PC-9 (cell line): ENCODE measurements at regions not wholly inside any gene's neighbourhood (a gene's known extent, or its start where the extent isn't known, plus 50 kb on each side); places are given as distances from the start of the nearest gene placed in this dataset.

Experiments used
- EZH2 ChIP-seq: fragments of 200-600 bp; sonication (generic); IDR thresholded peaks from 2 replicates; pipeline ENCODE4 v1.8.0; 2017; ENCODE audit warnings: antibody characterized with exemption, low read depth
- TF ChIP-seq, protein P1 (sequence below): fragments of 200-600 bp; sonication (generic); conservative IDR thresholded peaks from 2 replicates; pipeline ENCODE4 v1.6.1; 2017; ENCODE audit warnings: mixed run types, antibody characterized with exemption, mild to moderate bottlenecking, moderate library complexity

DNA sequence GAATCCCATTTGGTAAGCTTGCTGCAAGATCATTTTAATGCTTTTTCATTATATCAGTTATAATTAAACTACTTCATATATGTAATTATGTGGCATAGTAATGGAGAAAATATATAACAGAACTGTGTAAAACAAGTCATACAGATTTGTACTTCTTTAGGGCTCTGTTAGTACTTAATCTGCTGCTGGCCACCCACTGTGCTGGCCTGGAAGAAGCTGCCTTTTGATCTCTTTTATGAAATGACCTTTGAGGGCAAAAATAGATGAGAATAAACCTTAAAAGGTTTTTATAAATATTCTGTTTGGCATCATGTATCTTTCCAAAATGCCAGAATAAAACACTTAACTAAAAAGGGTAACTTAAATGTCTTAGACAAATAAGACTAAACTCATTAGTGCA is 262.9 kb downstream of the ZIC1 start:
- TF ChIP-seq, protein P1, sequence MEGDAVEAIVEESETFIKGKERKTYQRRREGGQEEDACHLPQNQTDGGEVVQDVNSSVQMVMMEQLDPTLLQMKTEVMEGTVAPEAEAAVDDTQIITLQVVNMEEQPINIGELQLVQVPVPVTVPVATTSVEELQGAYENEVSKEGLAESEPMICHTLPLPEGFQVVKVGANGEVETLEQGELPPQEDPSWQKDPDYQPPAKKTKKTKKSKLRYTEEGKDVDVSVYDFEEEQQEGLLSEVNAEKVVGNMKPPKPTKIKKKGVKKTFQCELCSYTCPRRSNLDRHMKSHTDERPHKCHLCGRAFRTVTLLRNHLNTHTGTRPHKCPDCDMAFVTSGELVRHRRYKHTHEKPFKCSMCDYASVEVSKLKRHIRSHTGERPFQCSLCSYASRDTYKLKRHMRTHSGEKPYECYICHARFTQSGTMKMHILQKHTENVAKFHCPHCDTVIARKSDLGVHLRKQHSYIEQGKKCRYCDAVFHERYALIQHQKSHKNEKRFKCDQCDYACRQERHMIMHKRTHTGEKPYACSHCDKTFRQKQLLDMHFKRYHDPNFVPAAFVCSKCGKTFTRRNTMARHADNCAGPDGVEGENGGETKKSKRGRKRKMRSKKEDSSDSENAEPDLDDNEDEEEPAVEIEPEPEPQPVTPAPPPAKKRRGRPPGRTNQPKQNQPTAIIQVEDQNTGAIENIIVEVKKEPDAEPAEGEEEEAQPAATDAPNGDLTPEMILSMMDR, result no peak
- no peak for TF ChIP-seq EZH2
